Body of pancreas (tissue), 4 donors: ENCODE measurements at regions not wholly inside any gene's neighbourhood (a gene's known extent, or its start where the extent isn't known, plus 50 kb on each side); places are given as distances from the start of the nearest gene placed in this dataset.
A peak's percentile ranks its signal among the peaks of the same experiment; 100 is the strongest.

Experiments
- ATAC-seq: fragments of 150-250 bp; one replicate; pipeline ENCODE4 v1.9.1; 2016
- DNase-seq, 4 donors: peaks; one replicate each; pipeline ENCODE4 v3.0.0-alpha.2; 2019
- H3K27ac ChIP-seq, 4 donors: fragments of 200-600 bp; sonication (generic); 1 replicate in 3 of 4; 2 replicates in 1 of 4; pipeline versions ENCODE4 v1.5.1 to v1.6.1; 2016 to 2019; ENCODE audit warnings: mild to moderate bottlenecking in 1 of 4, mixed read lengths in 1 of 4, moderate library complexity in 1 of 4
- H3K27me3 ChIP-seq, 2 donors: fragments of 200-600 bp; sonication (generic); one replicate each; pipeline ENCODE4 v1.6.0; 2016; ENCODE audit warnings: mild to moderate bottlenecking in 1 of 2
- H3K36me3 ChIP-seq, 2 donors: fragments of 200-600 bp; sonication (generic); replicated peaks in 1 of 2; 2 replicates each; pipeline ENCODE4 v1.5.1; 2016; ENCODE audit warnings: low read depth in 2 of 2; ENCODE audit not compliant: insufficient read depth in 1 of 2
- H3K4me1 ChIP-seq: fragments of 200-600 bp; sonication (generic); one replicate; pipeline ENCODE4 v1.6.0; 2016
- H3K4me3 ChIP-seq, 2 donors: fragments of 200-600 bp; sonication (generic); 1 replicate in 1 of 2; 2 replicates in 1 of 2; pipeline ENCODE4 v1.5.1; 2016 to 2019
- H3K9me3 ChIP-seq, 3 donors: fragments of 200-600 bp; sonication (generic); 1 replicate in 2 of 3; 2 replicates in 1 of 3; pipeline ENCODE4 v1.5.1; 2016
- CTCF ChIP-seq, 7 experiments: fragments of 450-650 bp in 4 of 7; fragments of 200-600 bp in 3 of 7; sonication (generic) in 3 of 7; IDR thresholded peaks; one replicate each; pipeline ENCODE4 v1.5.1; 2016 to 2019; ENCODE audit warnings: antibody characterized with exemption in 7 of 7
- POLR2A ChIP-seq, 3 donors: fragments of 450-650 bp; IDR thresholded peaks; one replicate each; pipeline ENCODE4 v1.6.1; 2016; ENCODE audit warnings: antibody characterized with exemption in 3 of 3, mild to moderate bottlenecking in 2 of 3
- WGBS, 2 donors: methylation state at CpG; one replicate each; pipeline ENCODE4 v1.1.5; 2017; 5-methylcytosine and 5-hydroxymethylcytosine counted together
- intact Hi-C: fragments of 100-400 bp; cut with DNase I; formaldehyde crosslinking; loops from one replicate; pipeline ENCODE4 v1.15.1; 2023

GRCh38 chr6:88494401-88495140 lies 328.4 kb upstream of the CNR1 start:
- Histone ChIP-seq H3K4me1 (no peaks in the 10 kb centered on the region), H3K27me3 (no peaks in the 10 kb centered on the region), H3K9me3 (no peaks in the 10 kb centered on the region), H3K36me3 (no peaks in the 10 kb centered on the region), H3K27ac (no peak overlapping the region), H3K4me3 (no peak overlapping the region)
- intact Hi-C loops, result no loop called here
- ATAC-seq (no peak), DNase-seq (no peak)
- TF ChIP-seq CTCF (IDR thresholded peaks at IDR 0.05) (no peak), POLR2A (IDR thresholded peaks at IDR 0.05) (no peak)
- 37 to 56% methylated on average over 3 of the region's 3 CpGs for WGBS, 2 donors

- Histone ChIP-seq H3K27me3 (no peaks in the 10 kb centered on the region), H3K4me1 (no peaks in the 10 kb centered on the region), H3K9me3 (no peaks in the 10 kb centered on the region), H3K36me3 (no peaks in the 10 kb centered on the region), H3K27ac (no peak overlapping the region), H3K4me3 (no peak overlapping the region)
- ATAC-seq, result no peak
- 77 to 78% methylated on average over 2 of the region's 2 CpGs for WGBS, 2 donors
- no peak for TF ChIP-seq CTCF (IDR thresholded peaks at IDR 0.05)
- TF ChIP-seq POLR2A (IDR thresholded peaks at IDR 0.05), result no peak
- DNase-seq, result no peak
- intact Hi-C loops, result no loop called here
Measured at GRCh38 chr6:88493717-88494116, 327.6 kb upstream of the CNR1 start.

GRCh38 chr6:88492824-88493223 lies 326.7 kb upstream of the CNR1 start:
- H3K9me3 ChIP-seq, result no peaks in the 10 kb centered on the region
- H3K36me3 ChIP-seq, result no peaks in the 10 kb centered on the region
- no peak overlapping the region for H3K4me3 ChIP-seq
- no peaks in the 10 kb centered on the region for H3K4me1 ChIP-seq
- no peak for DNase-seq
- H3K27ac ChIP-seq, result no peak overlapping the region
- TF ChIP-seq POLR2A (IDR thresholded peaks at IDR 0.05) (no peak), CTCF (IDR thresholded peaks at IDR 0.05) (peak in 1 of 7 experiments; percentile 7)
- no peaks in the 10 kb centered on the region for H3K27me3 ChIP-seq
- WGBS, 2 donors, result 57 to 60% methylated on average over 2 of the region's 2 CpGs
- intact Hi-C loops, result no loop called here
- no peak for ATAC-seq

GRCh38 chr6:88492241-88492640 lies 326.1 kb upstream of the CNR1 start:
- H3K36me3 ChIP-seq, result no peaks in the 10 kb centered on the region
- no peaks in the 10 kb centered on the region for H3K27me3 ChIP-seq
- no peaks in the 10 kb centered on the region for H3K4me1 ChIP-seq
- H3K4me3 ChIP-seq, result no peak overlapping the region
- intact Hi-C loops, result no loop called here
- TF ChIP-seq CTCF (IDR thresholded peaks at IDR 0.05), result no peak
- TF ChIP-seq POLR2A (IDR thresholded peaks at IDR 0.05), result no peak
- ATAC-seq (no peak), DNase-seq (no peak)
- no peaks in the 10 kb centered on the region for H3K9me3 ChIP-seq
- WGBS, 2 donors, result 37 to 55% methylated on average over 2 of the region's 2 CpGs
- H3K27ac ChIP-seq, result no peak overlapping the region

GRCh38 chr6:88491266-88491880 lies 325.2 kb upstream of the CNR1 start:
- WGBS, 2 donors, result 64 to 67% methylated on average over 4 of the region's 4 CpGs
- DNase-seq (no peak), ATAC-seq (no peak)
- no peaks in the 10 kb centered on the region for H3K27me3 ChIP-seq
- TF ChIP-seq CTCF (IDR thresholded peaks at IDR 0.05) (no peak), POLR2A (IDR thresholded peaks at IDR 0.05) (no peak)
- H3K4me3 ChIP-seq, result no peak overlapping the region
- H3K27ac ChIP-seq, result no peak overlapping the region
- H3K36me3 ChIP-seq, result no peaks in the 10 kb centered on the region
- H3K4me1 ChIP-seq, result no peaks in the 10 kb centered on the region
- intact Hi-C loops, result no loop called here
- no peaks in the 10 kb centered on the region for H3K9me3 ChIP-seq
